HG03469 (cell line): ENCODE measurements at regions not wholly inside any gene's neighbourhood (a gene's known extent, or its start where the extent isn't known, plus 50 kb on each side); places are given as distances from the start of the nearest gene placed in this dataset.

Experiments used
- ATAC-seq: cut with Tn5 transposase; IDR thresholded peaks from one replicate; pipeline ENCODE4 v1.9.1; 2021; ENCODE audit warnings: mild to moderate bottlenecking, moderate library complexity, moderate number of reproducible peaks; ENCODE audit not compliant: unreplicated experiment

- ATAC-seq = no peak
These were observed 182.7 kb upstream of the DTNBP1 start for GRCh38 chr6:15845492-15845891.

GRCh38 chr6:15843764-15844163 lies 180.9 kb upstream of the DTNBP1 start:
- no peak for ATAC-seq

GRCh38 chr6:15843226-15843625 lies 180.4 kb upstream of the DTNBP1 start:
- no peak for ATAC-seq

- no peak for ATAC-seq
These were observed 179.9 kb upstream of the DTNBP1 start for GRCh38 chr6:15842727-15843117.

- ATAC-seq = no peak
These were observed 179.3 kb upstream of the DTNBP1 start for GRCh38 chr6:15841937-15842726.

GRCh38 chr6:15839969-15840541 lies 177.2 kb upstream of the DTNBP1 start:
- ATAC-seq = no peak

DNA sequence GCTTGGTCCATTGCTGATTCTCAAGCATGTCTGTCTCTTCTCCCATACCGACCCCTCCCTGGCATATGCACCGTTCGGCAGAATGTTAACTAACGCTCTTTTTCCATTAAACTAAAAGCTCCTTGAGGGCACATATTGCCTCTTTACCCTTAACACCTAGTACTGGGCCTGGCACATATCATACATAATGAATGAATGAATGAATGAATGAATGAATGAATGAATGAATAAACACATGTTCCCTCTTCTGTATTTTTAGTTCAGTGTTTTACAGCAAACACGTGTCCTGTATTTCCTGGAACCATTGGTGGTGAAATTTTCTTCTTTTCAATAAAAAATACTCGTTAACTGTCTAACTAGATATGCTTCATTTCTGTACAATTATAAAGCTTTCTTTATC lies 174.4 kb upstream of the DTNBP1 start:
- no peak for ATAC-seq

- ATAC-seq = no peak
These were observed 170.0 kb upstream of the DTNBP1 start for GRCh38 chr6:15832841-15833240.

GRCh38 chr6:15829156-15829555 lies 166.3 kb upstream of the DTNBP1 start:
- no peak for ATAC-seq

GRCh38 chr6:15827496-15828255 lies 164.8 kb upstream of the DTNBP1 start:
- ATAC-seq = no peak

GRCh38 chr6:15826814-15827318 lies 164.0 kb upstream of the DTNBP1 start:
- ATAC-seq = no peak

DNA sequence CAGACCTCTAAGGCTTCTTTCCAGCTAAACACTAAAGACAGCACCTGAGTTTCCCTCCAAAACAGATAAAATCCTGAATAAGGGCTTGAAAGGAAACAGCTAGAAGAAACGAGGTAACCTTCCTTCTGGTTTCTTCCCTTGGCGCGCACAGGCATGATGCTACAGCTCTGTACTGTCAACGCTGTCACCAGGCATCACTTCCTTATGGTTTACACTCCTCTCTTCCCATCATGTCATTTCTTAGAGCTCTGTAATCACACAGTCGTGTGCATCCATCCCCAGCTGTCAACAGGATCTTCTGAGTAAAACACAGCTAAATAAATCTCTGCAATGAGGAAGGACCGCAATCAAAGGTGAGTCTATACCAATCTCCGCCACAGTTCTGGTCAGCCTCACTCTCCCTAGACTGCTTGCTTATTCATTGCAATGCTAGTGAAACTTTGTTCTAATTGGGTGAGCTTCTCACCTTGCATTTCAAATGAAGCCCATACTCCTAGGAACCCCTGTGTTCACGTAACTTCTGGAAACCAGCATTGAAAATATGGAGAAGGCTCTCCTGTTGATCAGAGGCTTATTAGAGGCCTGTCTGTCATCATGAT lies 162.6 kb upstream of the DTNBP1 start:
- no peak for ATAC-seq

- no peak for ATAC-seq
These were observed 162.0 kb upstream of the DTNBP1 start for GRCh38 chr6:15824811-15825210.

GRCh38 chr6:15823838-15824414 lies 161.1 kb upstream of the DTNBP1 start:
- ATAC-seq = no peak

- ATAC-seq = no peak
These were observed 160.0 kb upstream of the DTNBP1 start for GRCh38 chr6:15822835-15823234.

DNA sequence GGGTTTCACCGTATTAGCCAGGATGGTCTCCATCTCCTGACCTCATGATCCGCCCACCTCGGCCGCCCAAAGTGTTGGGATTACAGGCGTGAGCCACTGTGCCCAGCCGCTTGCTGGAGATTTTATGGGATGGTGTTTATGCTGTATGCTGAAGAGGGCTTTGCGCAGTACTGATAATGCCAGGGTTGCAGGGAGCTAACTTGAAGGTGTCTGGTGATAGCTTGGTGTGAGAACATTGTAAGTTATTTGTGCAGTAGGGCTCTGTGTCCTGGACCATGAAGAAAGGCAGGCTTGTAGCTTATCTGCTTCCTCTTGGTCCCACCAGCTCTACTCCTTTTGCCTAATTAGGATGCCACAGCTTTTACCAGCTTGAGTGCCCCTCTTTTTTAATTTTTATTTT lies 157.0 kb upstream of the DTNBP1 start:
- ATAC-seq = no peak

DNA sequence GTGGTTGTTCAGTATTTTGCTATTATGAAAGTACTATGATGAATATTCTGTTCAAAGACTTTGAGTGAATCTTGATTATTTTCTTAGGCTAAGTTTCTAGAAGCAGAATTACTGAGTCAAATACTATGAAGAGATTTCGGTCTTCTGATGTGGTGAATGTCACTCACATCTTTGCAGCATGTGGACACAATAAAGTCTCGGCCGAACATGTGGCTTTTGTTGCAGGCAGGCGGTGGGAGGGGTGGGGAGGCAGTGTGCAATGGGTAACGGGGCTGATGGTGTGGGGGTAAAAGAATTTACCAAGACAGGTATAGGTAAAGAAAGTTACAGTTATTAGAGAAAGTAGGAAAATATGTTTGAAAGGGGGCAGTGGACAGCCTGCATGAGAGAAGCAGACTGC lies 156.4 kb upstream of the DTNBP1 start:
- no peak for ATAC-seq

- ATAC-seq = no peak
These were observed 155.7 kb upstream of the DTNBP1 start for GRCh38 chr6:15818491-15818890.

DNA sequence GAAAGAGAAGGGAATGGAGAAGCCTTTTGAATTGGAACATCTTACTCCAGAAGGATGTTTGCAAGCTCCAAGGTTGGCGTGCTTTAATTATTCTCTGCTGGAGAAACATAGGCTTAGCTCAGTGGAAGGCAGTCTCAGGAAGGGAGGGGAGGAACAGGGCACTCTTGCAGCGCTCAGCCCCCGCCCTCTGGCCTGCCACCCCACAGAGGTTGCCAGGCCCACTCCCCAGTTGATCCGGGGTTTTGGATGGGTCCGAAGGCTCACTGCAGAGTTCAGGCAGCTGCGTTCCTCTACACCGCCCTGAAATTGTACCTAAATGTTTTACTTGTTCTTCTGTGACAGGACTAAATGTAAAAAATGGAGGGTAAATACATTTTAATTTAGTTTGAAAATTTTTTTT lies 155.2 kb upstream of the DTNBP1 start:
- ATAC-seq = no peak

GRCh38 chr6:15817100-15817499 lies 154.3 kb upstream of the DTNBP1 start:
- no peak for ATAC-seq

- ATAC-seq = no peak
These were observed 153.8 kb upstream of the DTNBP1 start for GRCh38 chr6:15816661-15817060.
